GM19023 (cell line): ENCODE measurements at regions not wholly inside any gene's neighbourhood (a gene's known extent, or its start where the extent isn't known, plus 50 kb on each side); places are given as distances from the start of the nearest gene placed in this dataset.

Experiments
- ATAC-seq: cut with Tn5 transposase; IDR thresholded peaks from one replicate; pipeline ENCODE4 v1.9.1; 2021; ENCODE audit warnings: mild to moderate bottlenecking, moderate library complexity; ENCODE audit not compliant: unreplicated experiment

- no peak for ATAC-seq
These were observed 57.9 kb upstream of the VSTM2B start for GRCh38 chr19:29467824-29468401.

- no peak for ATAC-seq
These were observed 50.3 kb upstream of the VSTM2B start for GRCh38 chr19:29475469-29475868.
